H9 (cell line): ENCODE measurements at regions not wholly inside any gene's neighbourhood (a gene's known extent, or its start where the extent isn't known, plus 50 kb on each side); places are given as distances from the start of the nearest gene placed in this dataset.

Experiments used
- DNase-seq: peaks from one replicate; pipeline ENCODE4 v3.0.0-alpha.2; 2017
- H2AFZ ChIP-seq: one replicate; pipeline ENCODE4 v1.6.1; 2013; ENCODE audit warnings: mild to moderate bottlenecking, low read length, control low read depth, moderate library complexity
- H2AK5ac ChIP-seq: 2 replicates; pipeline ENCODE4 v1.6.1; 2013; ENCODE audit warnings: low read length, control low read depth, mixed read lengths; ENCODE audit not compliant: insufficient read length
- H2BK120ac ChIP-seq: one replicate; pipeline ENCODE4 v1.6.1; 2013; ENCODE audit warnings: low read depth, mild to moderate bottlenecking, low read length, control low read depth, inconsistent platforms; ENCODE audit not compliant: poor library complexity, severe bottlenecking
- H2BK12ac ChIP-seq: 2 replicates; pipeline ENCODE4 v1.6.1; 2013; ENCODE audit warnings: low read length, control low read depth, mixed read lengths, low read depth; ENCODE audit not compliant: insufficient read length
- H2BK15ac ChIP-seq: 2 replicates; pipeline ENCODE4 v1.6.1; 2013; ENCODE audit warnings: low read depth, low read length, control low read depth
- H2BK20ac ChIP-seq: one replicate; pipeline ENCODE4 v1.6.1; 2013; ENCODE audit warnings: low read depth, mild to moderate bottlenecking, low read length, control low read depth, inconsistent platforms; ENCODE audit not compliant: poor library complexity, severe bottlenecking
- H2BK5ac ChIP-seq: 2 replicates; pipeline ENCODE4 v1.6.1; 2013; ENCODE audit warnings: low read length, control low read depth, mixed read lengths; ENCODE audit not compliant: insufficient read length
- H3K14ac ChIP-seq: 2 replicates; pipeline ENCODE4 v1.6.1; 2013; ENCODE audit warnings: low read length, control low read depth; ENCODE audit not compliant: insufficient read depth
- H3K18ac ChIP-seq: 2 replicates; pipeline ENCODE4 v1.6.1; 2013; ENCODE audit warnings: low read depth, mild to moderate bottlenecking, mixed read lengths, low read length, control low read depth; ENCODE audit not compliant: insufficient read length
- H3K23ac ChIP-seq: 2 replicates; pipeline ENCODE4 v1.6.1; 2013; ENCODE audit warnings: low read length, control low read depth, mixed read lengths, low read depth; ENCODE audit not compliant: insufficient read length
- H3K23me2 ChIP-seq: 2 replicates; pipeline ENCODE4 v1.6.1; 2013; ENCODE audit warnings: low read depth, mild to moderate bottlenecking, mixed read lengths, low read length, control low read depth; ENCODE audit not compliant: insufficient read length, poor library complexity, severe bottlenecking
- H3K27ac ChIP-seq: 2 replicates; pipeline ENCODE4 v1.5.1; 2013; ENCODE audit warnings: low read length, control low read depth, mixed read lengths, low read depth; ENCODE audit not compliant: insufficient read length
- H3K27me3 ChIP-seq: 2 replicates; pipeline ENCODE4 v1.6.1; 2013; ENCODE audit warnings: low read length, control low read depth, inconsistent platforms; ENCODE audit not compliant: insufficient read depth
- H3K4ac ChIP-seq: 2 replicates; pipeline ENCODE4 v1.6.1; 2013; ENCODE audit warnings: low read depth, mild to moderate bottlenecking, control low read depth, inconsistent platforms, low read length, moderate library complexity
- H3K4me1 ChIP-seq: 2 replicates; pipeline ENCODE4 v1.6.1; 2013; ENCODE audit warnings: low read length, control low read depth, inconsistent platforms; ENCODE audit not compliant: insufficient read depth
- H3K4me2 ChIP-seq: 2 replicates; pipeline ENCODE4 v1.6.1; 2013; ENCODE audit warnings: low read length, control low read depth, mixed read lengths; ENCODE audit not compliant: insufficient read length, insufficient read depth
- H3K56ac ChIP-seq: 2 replicates; pipeline ENCODE4 v1.6.1; 2013; ENCODE audit warnings: low read depth, mild to moderate bottlenecking, mixed read lengths, low read length, control low read depth; ENCODE audit not compliant: insufficient read length
- H3K79me1 ChIP-seq: 2 replicates; pipeline ENCODE4 v1.6.1; 2013; ENCODE audit warnings: low read depth, mild to moderate bottlenecking, moderate library complexity, low read length, control low read depth, inconsistent platforms; ENCODE audit not compliant: insufficient read depth, poor library complexity, severe bottlenecking
- H3K79me2 ChIP-seq: 2 replicates; pipeline ENCODE4 v1.6.1; 2013; ENCODE audit warnings: low read length, control low read depth, inconsistent platforms; ENCODE audit not compliant: insufficient read depth
- H3K9ac ChIP-seq: 2 replicates; pipeline ENCODE4 v1.6.1; 2013; ENCODE audit warnings: low read length, control low read depth, mixed read lengths; ENCODE audit not compliant: insufficient read length; ENCODE audit errors: extremely low read depth
- H3K9me3 ChIP-seq: one replicate; pipeline ENCODE4 v1.6.1; 2013; ENCODE audit warnings: low read depth, low read length, inconsistent platforms; ENCODE audit not compliant: control insufficient read depth
- H3T11ph ChIP-seq: one replicate; pipeline ENCODE4 v1.6.1; 2013; ENCODE audit warnings: mild to moderate bottlenecking, low read length, control low read depth, inconsistent platforms
- H4K20me1 ChIP-seq: one replicate; pipeline ENCODE4 v1.6.1; 2013; ENCODE audit not compliant: control insufficient read depth, insufficient read length, insufficient read depth
- H4K5ac ChIP-seq: 2 replicates; pipeline ENCODE4 v1.6.1; 2013; ENCODE audit warnings: low read depth, mild to moderate bottlenecking, mixed read lengths, low read length, control low read depth; ENCODE audit not compliant: insufficient read length
- H4K8ac ChIP-seq: replicated peaks from 2 replicates; pipeline ENCODE4 v1.6.1; 2013; ENCODE audit warnings: low read length, control low read depth, mixed read lengths, low read depth; ENCODE audit not compliant: insufficient read length
- H4K91ac ChIP-seq: 2 replicates; pipeline ENCODE4 v1.6.1; 2013; ENCODE audit warnings: low read depth, mild to moderate bottlenecking, moderate library complexity, mixed read lengths, low read length, control low read depth; ENCODE audit not compliant: insufficient read length
- H3K27ac Mint-ChIP-seq, 3 experiments: 2 replicates in 2 of 3; 3 replicates in 1 of 3; pipeline ENCODE4 v1.8.0; 2020 to 2021; ENCODE audit warnings: mixed read lengths in 3 of 3, mild to moderate bottlenecking in 1 of 3, moderate library complexity in 1 of 3
- H3K27me3 Mint-ChIP-seq: 2 replicates; pipeline ENCODE4 v1.8.0; 2021; ENCODE audit warnings: low read depth, mild to moderate bottlenecking, moderate library complexity, mixed read lengths
- H3K36me3 Mint-ChIP-seq, 3 experiments: 2 replicates in 2 of 3; 3 replicates in 1 of 3; pipeline ENCODE4 v1.8.0; 2020 to 2021; ENCODE audit warnings: low read depth in 3 of 3, mixed read lengths in 3 of 3; ENCODE audit not compliant: insufficient read depth in 1 of 3
- H3K4me1 Mint-ChIP-seq, 2 experiments: 2 replicates each; pipeline ENCODE4 v1.8.0; 2020; ENCODE audit warnings: mixed read lengths in 2 of 2
- H3K4me3 Mint-ChIP-seq, 2 experiments: 2 replicates in 1 of 2; 3 replicates in 1 of 2; pipeline ENCODE4 v1.8.0; 2020 to 2021; ENCODE audit warnings: mild to moderate bottlenecking in 2 of 2, mixed read lengths in 2 of 2, moderate library complexity in 1 of 2
- H3K9me3 Mint-ChIP-seq, 2 experiments: 2 replicates in 1 of 2; 3 replicates in 1 of 2; pipeline ENCODE4 v1.8.0; 2020; ENCODE audit warnings: mild to moderate bottlenecking in 2 of 2, mixed read lengths in 2 of 2, moderate library complexity in 1 of 2
- CTCF ChIP-seq: fragments of 200-600 bp; sonication (generic); conservative IDR thresholded peaks from 3 replicates; pipeline ENCODE4 v1.8.0; 2021; ENCODE audit warnings: antibody characterized with exemption, mild to moderate bottlenecking
- WGBS: extraction: QIAGEN DNeasy Blood & Tissue Kit; methylation state at CpG from one replicate; pipeline ENCODE4 v1.1.7; 2013; ENCODE audit warnings: missing lambda C conversion rate, low lambda C conversion rate, mixed read lengths; ENCODE audit not compliant: insufficient read length; ENCODE audit errors: extremely low coverage; 5-methylcytosine and 5-hydroxymethylcytosine counted together

- Mint-ChIP-seq H3K27ac (no peak overlapping the region), H3K36me3 (no peaks in the 10 kb centered on the region), H3K4me1 (peaks cover 3 to 5% of the 10 kb centered on the region in 2 experiments; a peak in 3 of 4 replicates), H3K4me3 (no peak overlapping the region), H3K27me3 (no peaks in the 10 kb centered on the region), H3K9me3 (no peaks in the 10 kb centered on the region)
- Histone ChIP-seq H3K23me2 (no peaks in the 10 kb centered on the region), H3T11ph (no peak overlapping the region), H3K18ac (no peak overlapping the region), H3K56ac (no peak overlapping the region), H4K5ac (no peak overlapping the region), H2BK12ac (no peak overlapping the region), H3K79me1 (no peaks in the 10 kb centered on the region), H3K9me3 (no peaks in the 10 kb centered on the region), H2BK5ac (no peak overlapping the region), H3K4me1 (no peaks in the 10 kb centered on the region), H2BK15ac (no peak overlapping the region), H2AFZ (no peak overlapping the region), H3K23ac (no peak overlapping the region), H2BK120ac (no peak overlapping the region), H3K4ac (no peak overlapping the region), H4K8ac (no peak overlapping the region), H3K27ac (no peak overlapping the region), H3K79me2 (no peaks in the 10 kb centered on the region), H4K20me1 (no peaks in the 10 kb centered on the region), H3K14ac (no peak overlapping the region), H2BK20ac (no peak overlapping the region), H2AK5ac (no peak overlapping the region), H3K9ac (no peak overlapping the region), H3K27me3 (no peaks in the 10 kb centered on the region), H3K4me2 (no peak overlapping the region), H4K91ac (no peak overlapping the region)
- WGBS, result no CpG with 5 or more reads among the region's 1 CpG
- DNase-seq, result no peak
- peak; percentile 38 for TF ChIP-seq CTCF
Observed at GRCh38 chr21:23160914-23161313, 2162.7 kb downstream of the NCAM2 start.
